GM19043 (cell line): ENCODE measurements at regions not wholly inside any gene's neighbourhood (a gene's known extent, or its start where the extent isn't known, plus 50 kb on each side); places are given as distances from the start of the nearest gene placed in this dataset.

Source experiments
- ATAC-seq: cut with Tn5 transposase; IDR thresholded peaks from one replicate; pipeline ENCODE4 v1.9.1; 2021; ENCODE audit warnings: low read depth; ENCODE audit not compliant: unreplicated experiment

DNA sequence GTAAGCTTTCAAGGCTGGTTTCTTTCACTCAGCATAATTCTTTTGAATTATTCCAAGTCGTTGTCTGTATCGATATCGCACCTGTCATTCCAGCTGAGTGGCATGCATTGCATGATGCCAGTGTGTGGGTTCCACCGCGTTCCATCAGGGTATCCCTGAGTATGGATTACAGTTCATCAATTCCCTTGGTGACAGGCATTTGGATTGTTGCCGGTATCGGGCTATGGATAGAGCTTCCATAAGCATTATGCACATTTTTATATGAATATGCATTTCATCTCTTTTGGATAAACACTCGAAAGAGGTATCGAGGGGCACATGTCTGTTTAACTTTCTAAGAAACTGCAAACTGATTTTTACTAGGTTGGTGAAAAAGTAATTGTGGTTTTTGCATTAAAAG is 698.8 kb downstream of the BRD1 start:
- no peak for ATAC-seq

DNA sequence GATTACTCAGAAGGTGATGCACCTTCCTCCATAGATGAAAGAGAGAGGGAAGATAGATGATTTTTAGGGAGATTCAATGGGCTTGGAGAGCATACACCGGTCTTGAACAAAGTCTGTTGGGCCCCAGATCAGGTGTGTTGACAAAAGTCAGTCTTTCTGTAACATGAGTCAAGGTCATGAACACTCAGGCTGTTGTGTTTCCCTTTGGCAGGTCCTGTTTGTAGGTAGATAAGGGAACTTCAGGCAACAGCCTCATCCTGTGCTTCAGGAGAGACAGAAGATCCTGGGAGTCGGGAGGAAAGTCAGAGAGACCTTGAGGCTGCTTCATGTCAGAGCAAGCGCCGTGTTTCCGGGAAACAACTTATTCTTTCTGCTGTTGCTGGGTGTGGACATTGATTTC is 703.1 kb downstream of the BRD1 start:
- ATAC-seq = no peak

GRCh38 chr22:49123621-49124192 is 704.0 kb downstream of the BRD1 start:
- no peak for ATAC-seq

DNA sequence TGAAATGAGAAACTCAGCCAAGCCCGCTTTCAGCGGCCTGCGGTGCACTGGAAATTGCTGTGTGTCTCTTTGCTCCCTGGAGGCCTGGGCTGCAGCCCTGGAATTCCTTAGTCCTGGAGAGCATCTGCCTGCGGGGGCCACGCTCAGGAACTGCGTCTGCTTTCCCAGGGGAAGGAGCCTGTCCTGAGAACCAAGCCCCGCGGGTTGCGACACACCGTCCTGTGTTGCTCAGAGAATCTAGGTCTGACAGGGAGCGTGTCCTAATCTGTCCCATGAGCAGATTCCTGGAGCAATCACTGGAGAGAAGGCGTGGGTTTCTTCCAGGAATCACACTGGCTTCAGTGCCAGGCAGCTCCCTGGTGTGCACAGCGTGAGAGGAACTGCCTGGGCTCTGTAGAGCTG is 708.1 kb downstream of the BRD1 start:
- ATAC-seq = no peak

GRCh38 chr22:49118065-49118464 is 709.6 kb downstream of the BRD1 start:
- ATAC-seq = no peak

GRCh38 chr22:49117486-49117885 is 710.2 kb downstream of the BRD1 start:
- no peak for ATAC-seq

- no peak for ATAC-seq
Measured at GRCh38 chr22:49116486-49117120, 711.1 kb downstream of the BRD1 start.

DNA sequence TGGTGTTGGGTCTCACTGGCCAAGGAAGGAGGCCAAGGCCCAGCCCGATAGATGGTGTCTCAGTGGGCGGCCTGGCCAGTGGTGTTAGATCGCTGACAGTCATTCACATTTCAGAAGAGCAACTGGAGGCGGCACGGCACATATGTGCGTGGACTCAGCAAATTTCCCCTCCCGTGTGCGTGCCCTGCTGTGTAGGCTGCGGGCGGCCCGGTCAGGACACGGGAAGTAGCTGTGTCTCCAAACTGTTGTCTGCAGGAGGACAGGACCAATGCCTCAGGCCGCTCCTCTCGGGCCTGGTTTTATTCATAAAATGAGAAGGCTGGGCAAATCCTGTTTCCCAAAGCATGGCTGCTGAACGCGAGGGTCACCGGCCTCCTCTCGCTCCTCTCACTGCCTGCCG is 711.7 kb downstream of the BRD1 start:
- no peak for ATAC-seq

GRCh38 chr22:49115197-49115596 is 712.5 kb downstream of the BRD1 start:
- no peak for ATAC-seq

DNA sequence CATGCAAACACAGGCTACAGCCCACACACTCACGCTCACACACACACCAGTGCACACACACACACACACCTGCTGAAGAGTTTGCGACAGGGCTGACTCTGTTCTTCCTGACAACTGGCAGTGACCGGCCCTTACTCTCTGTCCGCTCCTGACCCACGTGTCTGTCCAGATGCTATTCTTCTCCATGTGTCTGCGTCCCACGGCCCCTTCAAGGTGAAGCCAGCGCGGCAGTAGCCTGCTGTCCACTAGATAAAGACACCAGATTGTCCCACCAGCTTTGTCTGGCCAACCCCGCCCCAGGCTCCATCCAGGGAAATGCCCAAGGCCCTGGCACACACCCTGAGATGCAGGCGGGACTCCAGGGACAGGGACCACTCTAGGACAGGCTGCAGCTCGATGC is 713.9 kb downstream of the BRD1 start:
- no peak for ATAC-seq

- ATAC-seq = no peak
Measured at GRCh38 chr22:49112661-49113626, 714.7 kb downstream of the BRD1 start.

DNA sequence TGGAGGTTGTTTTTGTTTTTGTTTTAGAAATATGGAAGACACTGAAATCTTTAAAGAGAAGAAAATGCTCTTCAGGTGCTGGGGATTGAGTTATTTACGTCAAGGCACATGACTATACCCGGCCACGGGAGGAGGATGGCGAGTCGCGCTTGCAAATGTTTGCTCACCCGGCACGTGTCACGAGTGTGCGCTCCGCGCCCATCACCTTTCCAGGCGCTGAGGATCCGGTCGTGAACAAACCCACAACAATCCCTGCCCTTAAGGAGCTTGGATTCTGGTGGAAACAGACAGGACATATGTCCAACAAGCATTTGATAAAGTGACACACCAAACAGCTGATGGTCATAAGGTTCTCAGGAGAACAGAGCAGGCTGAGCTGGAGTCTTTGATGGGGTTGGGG is 715.5 kb downstream of the BRD1 start:
- no peak for ATAC-seq

GRCh38 chr22:49111085-49111484 is 716.6 kb downstream of the BRD1 start:
- ATAC-seq = no peak

DNA sequence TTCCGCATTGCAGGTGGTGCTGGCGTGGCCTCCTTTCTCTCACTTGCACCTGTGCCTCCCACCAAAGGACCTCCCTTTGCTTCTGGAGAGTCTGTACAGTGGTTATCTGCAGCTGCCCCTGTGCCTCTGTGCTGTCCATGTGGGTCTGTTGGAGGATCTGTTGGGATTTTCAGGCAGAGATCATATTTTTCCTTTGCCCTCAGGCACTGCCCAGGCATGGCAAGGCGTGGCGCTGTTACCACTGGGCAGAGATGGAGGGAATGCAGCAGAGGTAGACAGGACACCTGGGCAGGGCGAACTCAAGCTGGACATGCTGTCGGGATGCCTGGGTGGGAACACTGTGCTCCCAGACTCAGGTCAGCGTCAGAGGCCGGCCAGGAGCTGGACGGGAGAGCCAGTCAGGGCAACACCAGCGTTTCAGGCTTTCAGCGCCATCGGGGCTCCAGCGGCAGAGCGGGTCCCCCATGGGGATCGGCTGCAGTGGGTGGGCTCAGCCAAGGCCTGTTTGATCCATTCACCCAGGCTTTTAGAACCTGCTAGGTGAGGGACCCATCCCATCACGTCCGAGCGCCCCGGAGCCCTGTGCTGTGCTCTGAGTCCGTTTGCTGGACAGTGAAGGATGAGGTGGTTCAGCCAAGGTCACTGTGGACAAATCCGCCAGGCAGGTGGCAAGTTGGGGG is 718.9 kb downstream of the BRD1 start:
- no peak for ATAC-seq

GRCh38 chr22:49107961-49108530 is 719.6 kb downstream of the BRD1 start:
- ATAC-seq = no peak

GRCh38 chr22:49107561-49107960 is 720.1 kb downstream of the BRD1 start:
- no peak for ATAC-seq

GRCh38 chr22:49106842-49107152 is 720.9 kb downstream of the BRD1 start:
- no peak for ATAC-seq

- ATAC-seq = no peak
Measured at GRCh38 chr22:49106096-49106841, 721.4 kb downstream of the BRD1 start.

DNA sequence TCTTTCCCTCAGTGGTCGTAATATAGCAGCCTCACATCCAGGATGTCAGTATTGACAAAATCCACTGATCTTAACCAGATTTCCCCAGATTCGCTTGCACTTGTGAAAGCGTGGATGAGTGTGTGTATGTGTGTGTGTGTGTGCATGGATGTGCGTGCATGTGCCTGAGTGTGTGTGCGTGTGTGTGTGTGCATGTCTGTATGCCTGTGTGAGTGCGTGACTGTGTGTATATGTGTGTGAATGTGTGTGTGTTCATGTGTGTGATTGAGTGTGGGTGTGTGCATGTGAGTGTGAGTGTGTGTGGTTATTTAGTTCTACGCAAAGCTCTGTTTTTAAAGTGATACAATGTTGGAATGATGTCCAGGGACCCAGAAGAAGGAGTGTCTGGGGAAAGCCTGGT is 723.2 kb downstream of the BRD1 start:
- ATAC-seq = no peak
